ENCODE measurements at regions not wholly inside any gene's neighbourhood (a gene's known extent, or its start where the extent isn't known, plus 50 kb on each side); places are given as distances from the start of the nearest gene placed in this dataset.
"Not testable (repeated sequence)": the region's sequence is repeated elsewhere in the genome, so short reads cannot be mapped to it uniquely, and the experiment has no call there.

DNA sequence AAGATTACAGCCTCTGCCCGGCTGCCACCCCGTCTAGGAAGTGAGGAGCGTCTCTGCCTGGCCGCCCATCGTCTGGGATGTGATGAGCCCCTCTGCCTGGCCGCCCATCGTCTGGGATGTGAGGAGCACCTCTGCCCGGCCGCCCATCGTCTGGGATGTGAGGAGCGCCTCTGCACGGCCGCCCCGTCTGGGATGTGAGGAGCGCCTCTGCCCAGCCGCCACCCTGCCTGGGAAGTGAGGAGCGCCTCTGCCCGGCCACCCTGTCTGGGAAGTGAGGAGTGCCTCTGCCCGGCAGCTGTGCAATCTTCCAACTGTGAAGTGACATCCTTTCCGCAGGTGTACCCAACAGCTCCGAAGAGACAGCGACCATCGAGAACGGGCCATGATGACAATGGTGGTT, 75.6 kb upstream of the MNS1 start:
- H3K56ac ChIP-seq (ENCODE audit: extremely low read depth, insufficient read depth, low read length); POLR2A ChIA-PET (ENCODE audit: unreplicated experiment); H3K4me3 ChIP-seq (ENCODE audit: insufficient read depth, low read depth, low read length); H3K23ac ChIP-seq (ENCODE audit: low read depth, low read length); H2BK20ac ChIP-seq (ENCODE audit: low read depth, low read length); intact Hi-C loops (cut with micrococcal nuclease); H2AK5ac ChIP-seq (ENCODE audit: low read depth, low read length); H3K9me3 ChIP-seq (ENCODE audit: control insufficient read depth, insufficient read depth, low read length); H4K5ac ChIP-seq (ENCODE audit: low read depth, low read length); H3K79me1 ChIP-seq (ENCODE audit: low read depth in 1 of 2, low read length in 2 of 2); H3K4me1 ChIP-seq (ENCODE audit: control insufficient read depth, insufficient read depth, low read length); H2AK9ac ChIP-seq (replicated peaks; ENCODE audit: low read depth, low read length, poor library complexity); H2AFZ ChIP-seq (replicated peaks; ENCODE audit: low read length, poor library complexity); DNase-seq; H3K27me3 ChIP-seq (ENCODE audit: control insufficient read depth, insufficient read depth, low read length); in situ Hi-C loops (cut with MboI; ENCODE audit: low sequenced_read_pairs); H3K4me2 ChIP-seq (ENCODE audit: low read depth, low read length); H3K18ac ChIP-seq (ENCODE audit: low read depth, low read length); CTCF ChIA-PET; H3K9me1 ChIP-seq (ENCODE audit: insufficient read depth, low read length); H2BK5ac ChIP-seq (ENCODE audit: low read depth, low read length, poor library complexity, severe bottlenecking); H3K9ac ChIP-seq (ENCODE audit: low read depth, low read length); H3K36me3 ChIP-seq (ENCODE audit: control insufficient read depth, insufficient read depth, low read length); H4K20me1 ChIP-seq (ENCODE audit: insufficient read depth, low read length); H2BK15ac ChIP-seq (ENCODE audit: low read depth, low read length); H3K4ac ChIP-seq (ENCODE audit: low read depth, low read length); ATAC-seq (ENCODE audit: low read depth); H4K91ac ChIP-seq (ENCODE audit: insufficient read depth, low read depth, low read length); H4K8ac ChIP-seq (ENCODE audit: low read depth in 2 of 2, low read length in 2 of 2); H2BK120ac ChIP-seq (ENCODE audit: low read depth, low read length); dilution Hi-C loops (cut with HindIII; ENCODE audit: low sequenced_read_pairs, unreplicated experiment); BruUV-seq (replicated peaks); H3K27ac ChIP-seq (ENCODE audit: insufficient read depth, low read length); H3K14ac ChIP-seq (replicated peaks; ENCODE audit: low read depth, low read length): not testable (repeated sequence)
- 93% methylated on average over 3 of the region's 24 CpGs; no CpG with 5 or more reads in 1 of the 2 experiments for WGBS, 2 experiments (ENCODE audit: extremely low coverage in 2 of 2, insufficient read length in 1 of 2)

DNA sequence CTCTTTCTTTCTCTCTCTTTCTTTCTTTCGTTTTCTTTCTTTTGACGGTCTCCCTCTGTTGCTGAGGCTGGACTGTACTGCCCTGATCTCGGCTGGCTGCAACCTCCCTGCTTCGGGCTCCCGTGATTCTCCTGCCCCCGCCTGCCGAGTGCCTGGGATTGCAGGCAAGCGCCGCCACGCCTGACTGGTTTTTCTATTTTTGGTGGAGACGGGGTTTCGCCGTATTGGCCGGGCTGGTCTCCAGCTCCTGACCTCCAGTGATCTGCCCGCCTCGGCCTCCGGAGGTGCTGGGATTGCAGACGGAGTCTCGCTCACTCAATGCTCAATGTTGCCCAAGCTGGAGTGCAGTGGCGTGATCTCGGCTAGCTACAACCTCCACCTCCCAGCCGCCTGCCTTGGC, 75.2 kb upstream of the MNS1 start:
- H2AK9ac ChIP-seq (replicated peaks; ENCODE audit: low read depth, low read length, poor library complexity); H3K4ac ChIP-seq (ENCODE audit: low read depth, low read length); H3K23ac ChIP-seq (ENCODE audit: low read depth, low read length); H3K4me2 ChIP-seq (ENCODE audit: low read depth, low read length); in situ Hi-C loops (cut with MboI; ENCODE audit: low sequenced_read_pairs); H4K5ac ChIP-seq (ENCODE audit: low read depth, low read length); H2BK20ac ChIP-seq (ENCODE audit: low read depth, low read length); H3K4me3 ChIP-seq (ENCODE audit: insufficient read depth, low read depth, low read length); H3K18ac ChIP-seq (ENCODE audit: low read depth, low read length); H2BK120ac ChIP-seq (ENCODE audit: low read depth, low read length); H2BK5ac ChIP-seq (ENCODE audit: low read depth, low read length, poor library complexity, severe bottlenecking); H2AK5ac ChIP-seq (ENCODE audit: low read depth, low read length); H2BK15ac ChIP-seq (ENCODE audit: low read depth, low read length); H3K27me3 ChIP-seq (ENCODE audit: control insufficient read depth, insufficient read depth, low read length); BruUV-seq (replicated peaks); CTCF ChIA-PET; H4K91ac ChIP-seq (ENCODE audit: insufficient read depth, low read depth, low read length); H4K8ac ChIP-seq (ENCODE audit: low read depth in 2 of 2, low read length in 2 of 2); H3K14ac ChIP-seq (replicated peaks; ENCODE audit: low read depth, low read length); intact Hi-C loops (cut with micrococcal nuclease); H3K56ac ChIP-seq (ENCODE audit: extremely low read depth, insufficient read depth, low read length); POLR2A ChIA-PET (ENCODE audit: unreplicated experiment); H3K36me3 ChIP-seq (ENCODE audit: control insufficient read depth, insufficient read depth, low read length); H3K79me1 ChIP-seq (ENCODE audit: low read depth in 1 of 2, low read length in 2 of 2); dilution Hi-C loops (cut with HindIII; ENCODE audit: low sequenced_read_pairs, unreplicated experiment); H4K20me1 ChIP-seq (ENCODE audit: insufficient read depth, low read length); H3K27ac ChIP-seq (ENCODE audit: insufficient read depth, low read length); H3K9me1 ChIP-seq (ENCODE audit: insufficient read depth, low read length); H3K9ac ChIP-seq (ENCODE audit: low read depth, low read length); H2AFZ ChIP-seq (replicated peaks; ENCODE audit: low read length, poor library complexity); H3K9me3 ChIP-seq (ENCODE audit: control insufficient read depth, insufficient read depth, low read length); ATAC-seq (ENCODE audit: low read depth); DNase-seq; H3K4me1 ChIP-seq (ENCODE audit: control insufficient read depth, insufficient read depth, low read length): not testable (repeated sequence)
- WGBS, 2 experiments (ENCODE audit: extremely low coverage in 2 of 2, insufficient read length in 1 of 2): 95% methylated on average over 4 of the region's 22 CpGs; no CpG with 5 or more reads in 1 of the 2 experiments
